ENCODE measurements at regions not wholly inside any gene's neighbourhood (a gene's known extent, or its start where the extent isn't known, plus 50 kb on each side); places are given as distances from the start of the nearest gene placed in this dataset.

- WGBS (ENCODE audit: extremely low coverage, insufficient coverage, insufficient read length) = no CpG with 5 or more reads among the region's 6 CpGs
Measured at GRCh38 chr15:47945872-47946650, 174.7 kb upstream of the SLC24A5 start.

DNA sequence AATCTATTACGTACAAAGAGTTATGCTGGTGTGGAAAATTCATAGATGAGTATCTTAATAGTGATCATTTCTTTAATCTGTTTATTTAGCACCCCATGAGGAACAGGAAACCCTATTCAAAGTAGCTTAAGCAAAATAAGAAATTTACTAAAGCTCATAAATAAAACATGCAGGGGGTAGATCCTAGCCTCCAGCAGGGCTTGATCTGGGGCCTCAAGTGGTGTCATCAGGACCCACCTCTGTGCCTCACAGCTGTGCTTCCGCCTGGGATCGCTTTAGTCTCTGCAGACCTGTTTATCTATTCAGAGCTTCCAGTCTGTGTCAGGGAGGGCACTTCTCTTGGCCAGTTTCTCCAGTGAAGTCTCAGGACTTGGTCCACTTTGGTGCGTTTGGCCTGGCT, 171.0 kb upstream of the SLC24A5 start:
- Histone ChIP-seq H3K23ac (ENCODE audit: low read length) (no peak overlapping the region), H2AK5ac (ENCODE audit: low read length) (no peak overlapping the region), H3K4me3 (ENCODE audit: low read depth, low read length) (no peak overlapping the region), H3K79me1 (ENCODE audit: low read length) (no peaks in the 10 kb centered on the region), H3K4me2 (ENCODE audit: low read length) (no peak overlapping the region), H4K8ac (ENCODE audit: low read depth, low read length) (no peak overlapping the region), H2BK12ac (ENCODE audit: low read length) (no peak overlapping the region), H3K9me3 (ENCODE audit: insufficient read depth, low read depth, low read length) (no peaks in the 10 kb centered on the region), H3K27me3 (ENCODE audit: insufficient read depth, low read length) (no peaks in the 10 kb centered on the region), H4K12ac (ENCODE audit: low read depth, low read length) (no peak overlapping the region), H3K27ac (ENCODE audit: low read depth, low read length) (no peak overlapping the region), H3K4ac (ENCODE audit: low read depth, low read length) (no peak overlapping the region), H2AFZ (ENCODE audit: insufficient read depth, low read length, poor library complexity) (no peak overlapping the region), H2BK5ac (ENCODE audit: low read depth, low read length, poor library complexity) (no peak overlapping the region), H2BK120ac (ENCODE audit: insufficient read depth, low read length, poor library complexity) (no peak overlapping the region), H4K91ac (ENCODE audit: low read depth, low read length) (no peak overlapping the region), H3K14ac (ENCODE audit: low read length) (no peak overlapping the region), H3K18ac (ENCODE audit: low read length) (no peak overlapping the region), H3K36me3 (ENCODE audit: control insufficient read depth in 1 of 2, insufficient read depth in 2 of 2, low read length in 2 of 2) (no peaks in the 10 kb centered on the region), H3K9ac (ENCODE audit: low read length) (no peak overlapping the region), H3K4me1 (ENCODE audit: control insufficient read depth in 1 of 2, insufficient read depth in 2 of 2, low read length in 2 of 2) (no peaks in the 10 kb centered on the region), H3K79me2 (ENCODE audit: control insufficient read depth, insufficient read depth, low read length, poor library complexity) (no peaks in the 10 kb centered on the region)
- no CpG with 5 or more reads among the region's 4 CpGs for WGBS (ENCODE audit: extremely low coverage, insufficient coverage, insufficient read length)
- DNase-seq = no peak

More at GRCh38 chr15:47945872-47946650, 174.7 kb upstream of the SLC24A5 start:
- no peak for DNase-seq
- no peaks in the 10 kb centered on the region for H3K27me3 ChIP-seq (ENCODE audit: insufficient read depth, low read length)
- no peak overlapping the region for H4K91ac ChIP-seq (ENCODE audit: low read depth, low read length)
- no peak overlapping the region for H3K9ac ChIP-seq (ENCODE audit: low read length)
- H3K4me1 ChIP-seq (ENCODE audit: control insufficient read depth in 1 of 2, insufficient read depth in 2 of 2, low read length in 2 of 2) = no peaks in the 10 kb centered on the region
- H3K14ac ChIP-seq (ENCODE audit: low read length) = no peak overlapping the region
- H2AK5ac ChIP-seq (ENCODE audit: low read length) = no peak overlapping the region
- H3K9me3 ChIP-seq (ENCODE audit: insufficient read depth, low read depth, low read length) = no peaks in the 10 kb centered on the region
- no peaks in the 10 kb centered on the region for H3K36me3 ChIP-seq (ENCODE audit: control insufficient read depth in 1 of 2, insufficient read depth in 2 of 2, low read length in 2 of 2)
- no peak overlapping the region for H2BK120ac ChIP-seq (ENCODE audit: insufficient read depth, low read length, poor library complexity)
- no peaks in the 10 kb centered on the region for H3K79me1 ChIP-seq (ENCODE audit: low read length)
- H3K23ac ChIP-seq (ENCODE audit: low read length) = no peak overlapping the region
- no peak overlapping the region for H2AFZ ChIP-seq (ENCODE audit: insufficient read depth, low read length, poor library complexity)
- H3K4me3 ChIP-seq (ENCODE audit: low read depth, low read length) = no peak overlapping the region
- H4K12ac ChIP-seq (ENCODE audit: low read depth, low read length) = no peak overlapping the region
- no peak overlapping the region for H3K4me2 ChIP-seq (ENCODE audit: low read length)
- H2BK5ac ChIP-seq (ENCODE audit: low read depth, low read length, poor library complexity) = no peak overlapping the region
- no peak overlapping the region for H3K18ac ChIP-seq (ENCODE audit: low read length)
- H3K27ac ChIP-seq (ENCODE audit: low read depth, low read length) = no peak overlapping the region
- no peaks in the 10 kb centered on the region for H3K79me2 ChIP-seq (ENCODE audit: control insufficient read depth, insufficient read depth, low read length, poor library complexity)
- H3K4ac ChIP-seq (ENCODE audit: low read depth, low read length) = no peak overlapping the region
- no peak overlapping the region for H4K8ac ChIP-seq (ENCODE audit: low read depth, low read length)
- H2BK12ac ChIP-seq (ENCODE audit: low read length) = no peak overlapping the region

DNA sequence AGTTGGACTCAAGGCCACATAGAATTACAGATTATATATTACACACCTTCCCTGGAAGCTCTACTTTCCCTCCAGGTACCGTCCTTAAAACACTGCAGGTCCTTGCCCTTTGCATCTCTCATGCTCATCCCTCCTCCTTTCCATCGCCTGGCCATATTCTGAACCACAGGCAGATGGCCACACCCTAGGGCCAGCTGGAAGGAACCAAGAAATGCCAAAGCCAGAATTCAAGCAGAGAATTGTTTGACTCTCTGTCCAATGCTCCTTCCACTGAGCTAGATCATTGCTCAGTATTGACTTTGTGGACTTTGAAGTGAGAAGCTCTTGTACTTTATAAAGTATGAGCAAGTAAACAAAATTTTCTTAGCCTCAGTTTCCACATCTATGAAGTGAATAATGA, 170.3 kb upstream of the SLC24A5 start:
- Histone ChIP-seq H3K18ac (ENCODE audit: low read length) (no peak overlapping the region), H2AFZ (ENCODE audit: insufficient read depth, low read length, poor library complexity) (no peak overlapping the region), H2BK5ac (ENCODE audit: low read depth, low read length, poor library complexity) (no peak overlapping the region), H3K14ac (ENCODE audit: low read length) (no peak overlapping the region), H3K36me3 (ENCODE audit: control insufficient read depth in 1 of 2, insufficient read depth in 2 of 2, low read length in 2 of 2) (no peaks in the 10 kb centered on the region), H3K4me1 (ENCODE audit: control insufficient read depth in 1 of 2, insufficient read depth in 2 of 2, low read length in 2 of 2) (no peaks in the 10 kb centered on the region), H2BK120ac (ENCODE audit: insufficient read depth, low read length, poor library complexity) (no peak overlapping the region), H4K91ac (ENCODE audit: low read depth, low read length) (no peak overlapping the region), H3K79me1 (ENCODE audit: low read length) (no peaks in the 10 kb centered on the region), H2AK5ac (ENCODE audit: low read length) (no peak overlapping the region), H3K27me3 (ENCODE audit: insufficient read depth, low read length) (no peaks in the 10 kb centered on the region), H2BK12ac (ENCODE audit: low read length) (no peak overlapping the region), H3K23ac (ENCODE audit: low read length) (no peak overlapping the region), H3K9ac (ENCODE audit: low read length) (no peak overlapping the region), H3K9me3 (ENCODE audit: insufficient read depth, low read depth, low read length) (no peaks in the 10 kb centered on the region), H4K12ac (ENCODE audit: low read depth, low read length) (no peak overlapping the region), H3K4me2 (ENCODE audit: low read length) (no peak overlapping the region), H3K4me3 (ENCODE audit: low read depth, low read length) (no peak overlapping the region), H3K79me2 (ENCODE audit: control insufficient read depth, insufficient read depth, low read length, poor library complexity) (no peaks in the 10 kb centered on the region), H4K8ac (ENCODE audit: low read depth, low read length) (no peak overlapping the region), H3K27ac (ENCODE audit: low read depth, low read length) (no peak overlapping the region), H3K4ac (ENCODE audit: low read depth, low read length) (no peak overlapping the region)
- no peak for DNase-seq
- WGBS (ENCODE audit: extremely low coverage, insufficient coverage, insufficient read length) = no CpG with 5 or more reads among the region's 2 CpGs

DNA sequence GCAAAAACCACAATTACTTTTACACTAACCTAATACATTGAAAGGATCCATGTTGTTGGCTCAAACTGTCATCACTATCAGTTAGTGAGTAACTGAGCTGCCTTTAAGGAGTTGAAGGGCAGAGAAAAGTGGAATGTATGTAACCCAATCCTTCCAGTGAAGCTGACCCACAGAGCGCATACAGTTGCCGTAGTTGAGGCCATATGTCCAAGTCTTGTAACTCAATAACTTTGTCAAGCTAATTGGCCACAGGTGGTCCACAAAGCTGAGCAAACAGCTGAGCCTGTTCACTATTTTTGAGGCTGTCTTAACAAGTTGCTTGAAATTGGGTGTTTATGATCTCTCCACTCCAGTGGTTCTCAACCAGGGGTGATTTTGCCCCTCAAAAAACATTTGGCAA, 169.0 kb upstream of the SLC24A5 start:
- H3K27me3 ChIP-seq (ENCODE audit: insufficient read depth, low read length) = no peaks in the 10 kb centered on the region
- H2AFZ ChIP-seq (ENCODE audit: insufficient read depth, low read length, poor library complexity) = no peak overlapping the region
- no peak overlapping the region for H4K12ac ChIP-seq (ENCODE audit: low read depth, low read length)
- H3K36me3 ChIP-seq (ENCODE audit: control insufficient read depth in 1 of 2, insufficient read depth in 2 of 2, low read length in 2 of 2) = no peaks in the 10 kb centered on the region
- no peak overlapping the region for H3K23ac ChIP-seq (ENCODE audit: low read length)
- H3K4me1 ChIP-seq (ENCODE audit: control insufficient read depth in 1 of 2, insufficient read depth in 2 of 2, low read length in 2 of 2) = no peaks in the 10 kb centered on the region
- H3K9me3 ChIP-seq (ENCODE audit: insufficient read depth, low read depth, low read length) = no peaks in the 10 kb centered on the region
- H3K4ac ChIP-seq (ENCODE audit: low read depth, low read length) = no peak overlapping the region
- H3K79me1 ChIP-seq (ENCODE audit: low read length) = no peaks in the 10 kb centered on the region
- H4K8ac ChIP-seq (ENCODE audit: low read depth, low read length) = no peak overlapping the region
- H3K4me2 ChIP-seq (ENCODE audit: low read length) = no peak overlapping the region
- no peak overlapping the region for H4K91ac ChIP-seq (ENCODE audit: low read depth, low read length)
- H3K79me2 ChIP-seq (ENCODE audit: control insufficient read depth, insufficient read depth, low read length, poor library complexity) = no peaks in the 10 kb centered on the region
- WGBS (ENCODE audit: extremely low coverage, insufficient coverage, insufficient read length) = no CpG with 5 or more reads among the region's 2 CpGs
- no peak for DNase-seq
- no peak overlapping the region for H2BK12ac ChIP-seq (ENCODE audit: low read length)
- H3K4me3 ChIP-seq (ENCODE audit: low read depth, low read length) = no peak overlapping the region
- H2BK5ac ChIP-seq (ENCODE audit: low read depth, low read length, poor library complexity) = no peak overlapping the region
- H3K14ac ChIP-seq (ENCODE audit: low read length) = no peak overlapping the region
- H3K27ac ChIP-seq (ENCODE audit: low read depth, low read length) = no peak overlapping the region
- no peak overlapping the region for H3K18ac ChIP-seq (ENCODE audit: low read length)
- no peak overlapping the region for H2AK5ac ChIP-seq (ENCODE audit: low read length)
- no peak overlapping the region for H2BK120ac ChIP-seq (ENCODE audit: insufficient read depth, low read length, poor library complexity)
- no peak overlapping the region for H3K9ac ChIP-seq (ENCODE audit: low read length)

Data from trophoblast cell (in vitro differentiated cells and primary cell).